GM23338 (cell line): ENCODE measurements at regions not wholly inside any gene's neighbourhood (a gene's known extent, or its start where the extent isn't known, plus 50 kb on each side); places are given as distances from the start of the nearest gene placed in this dataset.

Experiments
- CREB1 ChIP-seq: fragments of 250-450 bp; sonication (Bioruptor Pico); IDR thresholded peaks from 2 replicates; pipeline ENCODE4 v1.5.0; 2020; ENCODE audit warnings: low read depth, mild to moderate bottlenecking, moderate library complexity
- CTCF ChIP-seq, 2 experiments: fragments of 200-600 bp in 1 of 2; sonication (generic) in 1 of 2; conservative IDR thresholded peaks; 2 replicates each; pipeline versions ENCODE4 v1.5.1 to v1.6.1; 2016 to 2017; ENCODE audit warnings: antibody characterized with exemption in 2 of 2, low read depth in 2 of 2, mild to moderate bottlenecking in 2 of 2, moderate library complexity in 1 of 2
- ETS1 ChIP-seq: IDR thresholded peaks from 2 replicates; pipeline ENCODE4 v1.6.1; 2016; ENCODE audit warnings: antibody characterized with exemption
- EZH2 ChIP-seq: fragments of 200-600 bp; sonication (generic); IDR thresholded peaks from one replicate; pipeline ENCODE4 v1.8.0; 2017; ENCODE audit warnings: antibody characterized with exemption, mild to moderate bottlenecking, low read depth; ENCODE audit not compliant: unreplicated experiment
- EZH2phosphoT487 ChIP-seq: fragments of 200-600 bp; sonication (generic); IDR thresholded peaks from one replicate; pipeline ENCODE4 v1.8.1; 2018; ENCODE audit warnings: antibody characterized with exemption; ENCODE audit not compliant: unreplicated experiment
- JUNB ChIP-seq: IDR thresholded peaks from one replicate; pipeline ENCODE4 v1.6.1; 2016; ENCODE audit warnings: antibody characterized with exemption; ENCODE audit not compliant: unreplicated experiment
- NANOG ChIP-seq: IDR thresholded peaks from 2 replicates; pipeline ENCODE4 v1.6.1; 2016; ENCODE audit warnings: antibody characterized with exemption, borderline replicate concordance
- POLR2AphosphoS5 ChIP-seq: IDR thresholded peaks from 2 replicates; pipeline ENCODE4 v1.6.1; 2016; ENCODE audit warnings: antibody characterized with exemption, low read depth
- REST ChIP-seq: IDR thresholded peaks from one replicate; pipeline ENCODE4 v1.6.1; 2018; ENCODE audit warnings: antibody characterized with exemption; ENCODE audit not compliant: unreplicated experiment
- ZNF331 ChIP-seq: fragments of 250-450 bp; sonication (Bioruptor Pico); IDR thresholded peaks from 2 replicates; pipeline ENCODE4 v1.5.0; 2020; ENCODE audit warnings: low read depth, mild to moderate bottlenecking, moderate library complexity

GRCh38 chr3:14047841-14048240 is 76.8 kb downstream of the CHCHD4 start:
- TF ChIP-seq CTCF (conservative IDR thresholded peaks at IDR 0.05; ENCODE audit: low read depth in 2 of 2) (no peak), REST (no peak), EZH2 (no peak), CREB1 (no peak), EZH2phosphoT487 (no peak), ZNF331 (CRISPR knock-in tag) (no peak), JUNB (no peak), NANOG (no peak), POLR2AphosphoS5 (no peak), ETS1 (no peak)
